PFSK-1 (cell line): ENCODE measurements at regions not wholly inside any gene's neighbourhood (a gene's known extent, or its start where the extent isn't known, plus 50 kb on each side); places are given as distances from the start of the nearest gene placed in this dataset.

Experiments
- FOXP2 ChIP-seq: optimal IDR thresholded peaks from 2 replicates; pipeline ENCODE3; 2011; ENCODE audit warnings: borderline replicate concordance, control low read depth, inconsistent platforms; ENCODE audit not compliant: insufficient read depth; ENCODE audit errors: extremely low read length, extremely low read depth
- POLR2AphosphoS5 ChIP-seq: IDR thresholded peaks from 2 replicates; pipeline ENCODE4 v1.6.1; 2012; ENCODE audit warnings: low read depth, mild to moderate bottlenecking, control low read depth, low read length, moderate library complexity
- REST ChIP-seq, 2 experiments: IDR thresholded peaks; 2 replicates each; pipeline versions ENCODE4 v1.6.1 to v1.8.0; 2011 to 2012; ENCODE audit warnings: low read depth in 2 of 2, low read length in 2 of 2, control low read depth in 1 of 2, inconsistent platforms in 1 of 2, mild to moderate bottlenecking in 1 of 2, moderate library complexity in 1 of 2; ENCODE audit not compliant: insufficient read depth in 1 of 2
- SIN3A ChIP-seq: IDR thresholded peaks from 2 replicates; pipeline ENCODE4 v1.6.1; 2012; ENCODE audit warnings: mild to moderate bottlenecking, low read length, moderate library complexity, borderline replicate concordance; ENCODE audit not compliant: insufficient read depth
- TAF1 ChIP-seq: IDR thresholded peaks from 2 replicates; pipeline ENCODE4 v1.6.1; 2012; ENCODE audit warnings: low read length, control low read depth, borderline replicate concordance; ENCODE audit not compliant: insufficient read depth

- TF ChIP-seq TAF1 = no peak
- no peak for TF ChIP-seq SIN3A
- no peak for TF ChIP-seq FOXP2
- TF ChIP-seq POLR2AphosphoS5 = no peak
- TF ChIP-seq REST (IDR thresholded peaks at IDR 0.05; ENCODE audit: insufficient read depth in 1 of 2, low read depth in 2 of 2, low read length in 2 of 2) = no peak
Measured at GRCh38 chr21:35470522-35470921, 421.4 kb upstream of the RUNX1 start.

- no peak for TF ChIP-seq TAF1
- TF ChIP-seq FOXP2 = no peak
- no peak for TF ChIP-seq REST (IDR thresholded peaks at IDR 0.05; ENCODE audit: insufficient read depth in 1 of 2, low read depth in 2 of 2, low read length in 2 of 2)
- TF ChIP-seq SIN3A = no peak
Measured at GRCh38 chr21:35469498-35469897, 420.4 kb upstream of the RUNX1 start.

- no peak for TF ChIP-seq FOXP2
- no peak for TF ChIP-seq SIN3A
- no peak for TF ChIP-seq REST (IDR thresholded peaks at IDR 0.05; ENCODE audit: insufficient read depth in 1 of 2, low read depth in 2 of 2, low read length in 2 of 2)
- no peak for TF ChIP-seq TAF1
- TF ChIP-seq POLR2AphosphoS5 = no peak
Measured at GRCh38 chr21:35468991-35469390, 419.9 kb upstream of the RUNX1 start.

GRCh38 chr21:35467566-35467965 lies 418.5 kb upstream of the RUNX1 start:
- TF ChIP-seq TAF1 = no peak
- no peak for TF ChIP-seq SIN3A
- no peak for TF ChIP-seq REST (IDR thresholded peaks at IDR 0.05; ENCODE audit: insufficient read depth in 1 of 2, low read depth in 2 of 2, low read length in 2 of 2)

GRCh38 chr21:35465741-35466140 lies 416.6 kb upstream of the RUNX1 start:
- no peak for TF ChIP-seq POLR2AphosphoS5
- no peak for TF ChIP-seq TAF1
- TF ChIP-seq FOXP2 = no peak
- no peak for TF ChIP-seq SIN3A
- TF ChIP-seq REST (IDR thresholded peaks at IDR 0.05; ENCODE audit: insufficient read depth in 1 of 2, low read depth in 2 of 2, low read length in 2 of 2) = no peak
